GM23338 (cell line): ENCODE measurements at regions not wholly inside any gene's neighbourhood (a gene's known extent, or its start where the extent isn't known, plus 50 kb on each side); places are given as distances from the start of the nearest gene placed in this dataset.

ENCODE experiments used
- EZH2 ChIP-seq: fragments of 200-600 bp; sonication (generic); IDR thresholded peaks from one replicate; pipeline ENCODE4 v1.8.0; 2017; ENCODE audit warnings: antibody characterized with exemption, mild to moderate bottlenecking, low read depth; ENCODE audit not compliant: unreplicated experiment
- POLR2AphosphoS5 ChIP-seq: IDR thresholded peaks from 2 replicates; pipeline ENCODE4 v1.6.1; 2016; ENCODE audit warnings: antibody characterized with exemption, low read depth
- ZNF331 ChIP-seq: fragments of 250-450 bp; sonication (Bioruptor Pico); IDR thresholded peaks from 2 replicates; pipeline ENCODE4 v1.5.0; 2020; ENCODE audit warnings: low read depth, mild to moderate bottlenecking, moderate library complexity
- TF ChIP-seq, protein P1 (sequence below), 2 experiments: fragments of 200-600 bp in 1 of 2; sonication (generic) in 1 of 2; conservative IDR thresholded peaks; 2 replicates each; pipeline versions ENCODE4 v1.5.1 to v1.6.1; 2016 to 2017; ENCODE audit warnings: antibody characterized with exemption in 2 of 2, low read depth in 2 of 2, mild to moderate bottlenecking in 2 of 2, moderate library complexity in 1 of 2

DNA sequence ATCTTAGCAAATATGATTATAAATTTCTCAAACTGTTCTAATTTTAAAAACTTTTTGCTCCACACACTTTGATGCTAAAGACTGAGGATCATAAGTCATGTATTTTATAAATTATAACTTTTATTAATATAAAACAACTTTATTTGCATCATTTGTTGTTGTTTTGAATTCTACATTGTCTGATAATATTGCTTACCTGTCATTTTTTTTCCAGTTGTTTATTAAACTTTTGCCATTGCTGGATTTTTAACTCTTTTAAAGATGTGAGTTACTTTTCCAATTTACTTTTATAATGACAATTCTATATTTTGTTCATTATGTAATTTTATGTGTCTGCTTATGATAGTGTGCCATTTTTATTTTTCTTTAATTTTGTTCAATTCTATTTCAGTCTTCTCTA, 2071.2 kb upstream of the C9orf72 start:
- TF ChIP-seq, protein P1, sequence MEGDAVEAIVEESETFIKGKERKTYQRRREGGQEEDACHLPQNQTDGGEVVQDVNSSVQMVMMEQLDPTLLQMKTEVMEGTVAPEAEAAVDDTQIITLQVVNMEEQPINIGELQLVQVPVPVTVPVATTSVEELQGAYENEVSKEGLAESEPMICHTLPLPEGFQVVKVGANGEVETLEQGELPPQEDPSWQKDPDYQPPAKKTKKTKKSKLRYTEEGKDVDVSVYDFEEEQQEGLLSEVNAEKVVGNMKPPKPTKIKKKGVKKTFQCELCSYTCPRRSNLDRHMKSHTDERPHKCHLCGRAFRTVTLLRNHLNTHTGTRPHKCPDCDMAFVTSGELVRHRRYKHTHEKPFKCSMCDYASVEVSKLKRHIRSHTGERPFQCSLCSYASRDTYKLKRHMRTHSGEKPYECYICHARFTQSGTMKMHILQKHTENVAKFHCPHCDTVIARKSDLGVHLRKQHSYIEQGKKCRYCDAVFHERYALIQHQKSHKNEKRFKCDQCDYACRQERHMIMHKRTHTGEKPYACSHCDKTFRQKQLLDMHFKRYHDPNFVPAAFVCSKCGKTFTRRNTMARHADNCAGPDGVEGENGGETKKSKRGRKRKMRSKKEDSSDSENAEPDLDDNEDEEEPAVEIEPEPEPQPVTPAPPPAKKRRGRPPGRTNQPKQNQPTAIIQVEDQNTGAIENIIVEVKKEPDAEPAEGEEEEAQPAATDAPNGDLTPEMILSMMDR (conservative IDR thresholded peaks at IDR 0.05; ENCODE audit: low read depth in 2 of 2): no peak
- TF ChIP-seq ZNF331 (CRISPR knock-in tag) (no peak), POLR2AphosphoS5 (no peak), EZH2 (no peak)
